NCI-H146 treated with DMSO at 0.1 percent for 48 hours (cell line): ENCODE measurements at regions not wholly inside any gene's neighbourhood (a gene's known extent, or its start where the extent isn't known, plus 50 kb on each side); places are given as distances from the start of the nearest gene placed in this dataset.

Experiments used
- DNase-seq: peaks from one replicate; lab custom pipeline; 2025; ENCODE audit not compliant: unreplicated experiment; lab: John Stamatoyannopoulos, UW

DNA sequence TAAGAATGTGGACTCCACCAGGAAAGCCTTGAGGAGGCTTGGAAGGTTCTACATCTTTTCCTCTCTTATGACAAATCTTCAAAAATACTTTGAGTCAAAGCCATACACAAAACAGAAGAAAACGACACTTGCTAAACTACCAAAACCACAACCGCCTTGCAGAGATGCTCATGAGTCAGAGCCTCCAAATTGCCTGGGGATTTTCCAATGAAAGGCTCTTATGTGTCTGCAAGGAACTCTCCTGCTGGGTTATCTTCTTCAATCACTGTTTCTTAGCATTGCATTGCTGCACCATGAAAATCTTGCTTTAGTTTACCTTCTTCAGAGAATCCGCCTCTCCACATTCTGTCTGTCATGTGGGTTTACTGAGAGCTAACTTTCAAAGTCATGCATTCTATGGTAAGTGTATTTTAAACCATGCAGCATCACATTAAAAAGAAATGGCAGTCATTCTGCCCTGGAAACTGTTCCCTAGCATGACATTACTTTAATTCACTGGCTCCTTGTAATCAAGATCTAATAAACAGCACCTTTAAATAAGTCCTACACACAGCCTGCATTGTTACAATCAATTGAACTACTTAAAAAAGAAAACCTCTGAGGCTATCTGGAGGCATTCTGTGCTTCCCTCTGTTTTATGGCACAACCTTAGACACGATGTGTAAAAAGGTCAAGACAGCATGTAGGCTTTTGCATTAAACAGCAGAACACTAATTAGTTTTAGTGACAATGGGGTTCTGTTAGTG is 210.0 kb upstream of the FOXD3 start:
- no peak for DNase-seq

DNA sequence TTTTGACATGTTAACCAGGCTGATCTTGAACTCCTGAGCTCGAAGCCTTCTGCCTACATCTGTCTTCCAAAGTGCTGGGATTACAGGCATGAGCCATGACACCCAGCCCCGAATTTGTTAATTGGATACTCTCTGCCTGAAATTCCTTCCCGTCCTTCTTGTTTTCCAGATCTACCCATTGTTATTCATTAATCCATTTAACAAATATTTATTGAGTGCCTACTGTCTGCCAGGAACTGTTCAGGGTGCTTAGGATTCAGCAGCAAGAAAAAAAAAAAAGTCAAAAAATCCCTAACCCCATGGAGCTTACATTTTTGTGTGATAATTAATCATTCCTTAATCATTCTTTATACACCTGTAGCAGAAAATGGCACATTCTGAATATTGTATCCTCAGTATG is 206.8 kb upstream of the FOXD3 start:
- DNase-seq: no peak

DNA sequence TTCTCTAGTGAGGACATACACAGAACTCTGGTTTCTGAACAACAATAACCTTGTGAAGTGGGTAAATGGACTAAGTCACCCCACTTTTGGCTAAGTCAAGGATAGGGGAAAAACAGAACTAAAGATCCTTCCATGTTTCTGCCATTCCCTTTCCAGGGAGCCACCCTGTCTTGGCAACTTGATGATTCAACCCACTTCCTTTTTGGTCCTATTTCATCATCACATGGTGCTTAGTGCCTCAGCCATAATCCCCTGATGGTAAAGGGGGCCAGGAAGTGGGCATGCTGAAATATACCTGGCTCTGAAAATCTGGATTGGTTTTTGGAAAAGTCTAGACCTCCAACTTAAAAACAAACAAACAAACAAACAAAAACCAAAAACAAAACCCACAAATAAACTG is 206.4 kb upstream of the FOXD3 start:
- no peak for DNase-seq

DNA sequence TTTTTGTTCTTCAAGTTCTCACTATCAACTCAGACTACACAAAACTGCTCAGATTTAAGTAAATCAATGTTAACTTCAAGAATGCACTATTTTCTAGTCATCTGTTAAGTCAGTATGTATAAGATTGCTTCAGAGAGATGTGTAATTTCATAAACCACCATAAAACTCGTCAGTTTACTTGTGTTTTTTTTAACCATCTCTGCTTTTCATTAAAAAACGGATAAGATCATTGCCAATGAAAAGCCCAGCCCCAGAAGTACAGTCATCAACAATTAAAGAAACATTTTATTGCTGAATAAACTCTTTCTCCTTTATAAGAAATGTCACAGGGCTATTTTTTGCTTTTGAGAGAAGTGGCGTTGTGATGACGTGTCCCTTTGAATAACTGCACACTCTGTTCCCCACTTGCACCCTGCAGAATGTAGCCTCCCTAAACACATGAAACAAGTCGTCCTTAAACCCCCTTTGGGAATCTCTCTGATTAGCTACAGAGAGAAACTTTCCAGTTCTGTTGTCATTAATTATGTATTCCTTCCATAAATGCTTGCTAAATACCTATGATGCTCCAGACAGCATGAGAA is 202.7 kb upstream of the FOXD3 start:
- no peak for DNase-seq

DNA sequence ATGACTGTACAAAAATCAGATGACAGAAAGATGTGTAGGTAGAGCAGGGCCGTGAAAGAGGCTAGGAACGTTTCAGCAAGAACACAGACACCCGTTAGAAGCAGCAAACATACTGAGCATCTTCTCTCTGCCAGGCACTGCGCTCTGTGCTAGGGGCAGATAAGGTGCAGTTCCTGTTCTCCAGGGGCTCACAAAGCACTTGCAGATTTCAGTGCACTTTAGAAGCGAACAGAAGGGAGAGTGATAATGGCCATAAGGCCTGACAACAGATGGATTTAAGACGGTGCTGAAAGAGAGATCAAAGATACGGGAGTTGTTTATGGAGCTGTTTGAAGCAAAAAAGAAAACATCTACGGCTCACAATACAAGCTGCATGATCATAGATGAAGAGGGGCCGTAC is 200.3 kb upstream of the FOXD3 start:
- DNase-seq: no peak

DNA sequence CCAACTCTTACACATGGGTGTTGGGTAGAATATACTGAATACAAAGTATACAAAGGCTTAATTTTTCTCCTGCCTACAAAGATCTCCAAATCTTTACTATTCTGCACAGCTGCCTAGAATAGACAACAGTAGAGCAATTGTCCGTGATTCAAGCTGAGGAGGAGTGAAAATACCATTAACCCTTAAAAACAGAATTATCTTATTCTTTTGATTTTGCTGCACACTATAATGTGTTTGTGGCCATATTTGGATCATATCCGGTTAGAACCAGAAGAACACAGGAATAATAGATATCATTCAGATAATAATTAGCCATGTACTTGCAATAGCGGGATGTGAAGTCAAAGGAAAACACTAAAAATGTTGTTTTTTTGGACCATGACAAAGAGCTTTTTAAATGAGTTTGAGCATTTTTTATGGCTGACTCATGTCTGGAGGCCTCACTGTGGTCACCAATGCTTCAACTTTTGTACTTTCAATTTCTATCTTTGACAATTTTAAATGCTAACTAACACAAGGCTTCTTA is 197.6 kb upstream of the FOXD3 start:
- DNase-seq: no peak

DNA sequence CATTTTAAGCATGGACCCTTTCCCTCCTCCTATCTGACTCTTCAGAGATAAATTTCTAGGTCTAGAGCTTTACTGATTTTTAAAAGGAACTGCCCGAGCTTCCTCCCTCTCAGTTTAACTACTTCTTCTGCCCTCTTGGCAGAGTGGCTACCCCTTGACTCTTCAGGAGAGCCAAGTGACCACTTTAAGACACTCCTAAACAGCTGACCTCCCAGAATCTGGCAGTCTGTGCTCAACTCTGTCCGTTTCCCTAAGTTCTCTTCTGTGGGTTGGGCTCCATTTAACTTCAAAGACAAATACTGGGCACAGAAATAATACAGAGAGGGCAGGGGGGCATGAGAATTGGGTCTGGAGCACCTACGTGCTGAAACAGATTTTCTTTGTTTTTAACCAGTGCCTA is 196.3 kb upstream of the FOXD3 start:
- DNase-seq: no peak

DNA sequence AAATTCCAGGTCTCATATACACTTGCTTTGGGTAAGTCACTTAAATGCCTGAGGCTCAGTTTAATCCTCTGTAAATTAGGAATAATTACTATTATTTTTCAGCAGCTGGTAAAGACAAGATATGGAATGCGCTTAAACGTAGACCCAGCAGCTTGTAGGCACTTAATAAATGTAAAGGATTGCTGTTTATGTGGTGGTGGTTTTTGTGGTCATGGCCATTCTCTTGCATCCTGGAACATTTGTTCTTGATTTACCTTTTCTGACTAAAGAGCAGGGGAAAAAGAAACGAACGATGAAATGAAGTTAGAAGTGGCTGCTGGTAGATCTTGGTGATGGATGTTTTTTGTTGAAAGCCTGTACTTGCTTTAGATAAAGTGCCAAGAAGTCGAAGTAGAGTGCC is 195.0 kb upstream of the FOXD3 start:
- no peak for DNase-seq

DNA sequence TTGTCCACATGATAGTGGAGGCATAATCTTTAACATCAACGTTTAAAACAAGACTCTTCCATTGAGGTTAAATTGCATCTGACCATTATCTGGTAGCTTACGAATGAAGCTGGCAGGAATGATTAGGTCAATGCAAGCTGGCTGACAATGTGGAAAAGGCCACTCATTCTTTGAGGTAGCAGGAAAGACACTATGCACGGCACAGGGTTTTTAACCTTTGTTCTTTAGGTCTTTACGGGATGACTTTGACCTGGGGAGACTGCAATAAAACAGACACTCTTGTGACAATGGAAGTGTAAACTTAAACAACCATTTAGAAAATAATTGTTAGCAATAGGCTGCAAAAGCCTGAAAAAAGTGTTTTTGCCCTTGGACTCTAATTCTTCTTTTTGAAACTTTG is 193.8 kb upstream of the FOXD3 start:
- no peak for DNase-seq

DNA sequence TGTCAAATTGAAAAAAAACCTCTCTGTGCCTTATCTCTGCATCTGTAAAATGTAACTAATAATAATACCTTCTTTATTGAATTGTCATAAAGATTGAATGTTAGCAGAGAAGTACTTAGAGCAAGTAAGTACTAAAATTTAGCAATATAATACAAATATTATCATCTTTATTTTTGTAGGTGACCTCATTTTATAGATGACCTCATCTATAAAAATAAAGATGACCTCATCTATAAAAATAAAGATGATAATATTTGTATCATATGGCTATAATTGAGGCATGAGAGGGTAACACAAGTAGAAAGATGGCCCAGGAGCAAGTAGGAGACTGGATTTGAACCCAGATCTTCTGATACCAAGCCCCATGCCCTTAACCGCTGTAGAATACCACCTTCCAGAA is 193.2 kb upstream of the FOXD3 start:
- DNase-seq: no peak

DNA sequence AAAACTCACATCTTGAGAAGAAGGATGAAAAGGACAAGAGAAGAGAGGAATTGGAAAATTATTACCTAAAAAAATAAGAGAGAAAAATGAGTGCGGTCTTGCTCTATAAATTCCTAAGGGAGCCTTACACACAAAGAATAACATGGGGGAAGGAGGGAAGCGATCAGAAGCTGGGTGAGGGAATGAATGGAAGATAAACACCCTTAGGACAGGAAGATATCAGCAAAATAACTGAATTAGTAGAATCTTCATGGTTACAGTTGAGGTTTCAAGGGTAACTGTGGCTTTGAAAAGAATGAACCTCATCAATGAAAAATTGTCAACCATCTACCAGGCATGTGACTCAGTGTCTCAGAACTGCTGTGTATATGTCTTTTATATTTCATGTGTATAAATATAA is 192.5 kb upstream of the FOXD3 start:
- DNase-seq: no peak

DNA sequence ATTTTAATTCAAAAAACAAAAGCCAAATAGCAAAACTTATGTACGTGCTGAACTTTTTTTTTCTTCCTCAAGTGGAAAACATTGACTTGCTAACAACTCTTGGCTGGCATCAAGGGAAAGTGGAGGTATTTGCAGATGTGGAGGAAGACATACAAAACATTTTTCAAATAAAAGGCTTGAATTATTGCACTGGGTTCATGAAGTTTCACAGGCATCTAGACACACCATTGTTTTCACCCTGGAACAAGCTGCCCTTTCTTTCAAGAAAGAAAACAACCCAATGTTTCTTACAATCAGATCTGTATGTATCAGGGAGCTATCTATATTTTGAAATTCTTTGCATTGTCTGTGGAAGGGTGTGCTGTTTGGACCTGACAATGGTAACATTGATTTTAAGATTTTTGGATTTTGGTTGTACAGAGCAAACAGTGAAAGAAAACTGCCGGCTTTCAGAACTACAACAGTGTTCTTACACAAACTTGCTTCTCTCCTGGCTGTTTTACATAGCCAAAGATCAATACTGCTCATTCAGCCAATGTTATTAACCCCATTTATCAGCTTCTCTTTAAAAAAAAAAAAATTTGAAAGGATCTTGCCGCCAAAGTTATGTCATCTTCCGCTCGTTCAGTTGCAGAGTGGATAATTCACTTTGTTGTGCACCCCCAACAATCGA is 187.7 kb upstream of the FOXD3 start:
- no peak for DNase-seq

DNA sequence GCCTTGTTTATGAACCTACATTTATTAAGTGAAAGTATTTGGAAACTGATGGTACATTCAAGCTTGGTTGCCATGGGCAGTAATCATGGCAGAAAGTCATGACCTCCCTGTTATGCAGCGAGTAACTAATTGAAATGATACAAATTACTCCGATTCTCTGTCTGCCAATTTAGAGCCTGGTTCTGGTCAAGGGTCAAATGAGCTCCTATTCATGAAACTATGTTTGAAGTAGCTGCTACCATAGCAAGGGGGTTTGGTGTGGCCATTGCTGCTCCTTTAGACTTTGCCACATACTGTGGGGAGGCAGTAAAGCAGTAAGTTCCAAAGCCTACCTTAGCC is 187.2 kb upstream of the FOXD3 start:
- DNase-seq: no peak

DNA sequence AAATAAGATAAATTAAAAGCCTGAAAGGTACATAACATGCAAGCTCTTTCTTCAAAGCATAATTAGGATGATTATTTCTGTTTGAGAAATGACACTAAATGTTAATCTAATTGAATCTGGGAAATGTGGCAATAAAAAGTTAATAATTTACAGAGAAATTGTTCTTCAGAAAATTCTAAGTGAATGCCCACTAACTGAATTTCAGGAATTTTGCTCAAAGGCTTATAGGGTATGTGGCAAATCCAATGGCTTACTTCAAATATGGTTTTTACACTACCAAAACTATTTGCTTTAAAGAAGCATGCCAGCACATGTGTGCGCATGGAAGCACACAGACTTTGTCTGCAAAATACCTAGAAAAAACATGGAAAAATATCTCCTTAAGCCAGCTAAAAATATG is 186.6 kb upstream of the FOXD3 start:
- no peak for DNase-seq

DNA sequence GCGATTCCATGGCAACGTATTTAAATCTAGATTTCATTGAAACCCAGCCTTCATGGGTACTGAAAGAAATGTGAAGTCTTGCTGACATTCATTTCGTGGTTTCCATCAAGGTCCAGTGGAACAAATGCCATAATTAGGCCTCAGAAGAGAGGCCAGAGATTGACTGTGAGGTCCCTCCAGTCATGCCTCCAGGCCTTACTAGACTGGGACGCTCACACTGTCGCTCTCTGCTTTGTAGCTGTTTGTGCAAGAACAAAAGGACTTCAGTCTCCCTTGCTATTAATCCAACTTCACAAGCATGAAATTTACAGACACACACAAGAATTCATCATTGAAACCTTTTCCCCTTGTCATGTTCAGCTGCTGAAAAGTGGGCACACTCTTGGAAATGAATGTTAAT is 180.4 kb upstream of the FOXD3 start:
- no peak for DNase-seq

DNA sequence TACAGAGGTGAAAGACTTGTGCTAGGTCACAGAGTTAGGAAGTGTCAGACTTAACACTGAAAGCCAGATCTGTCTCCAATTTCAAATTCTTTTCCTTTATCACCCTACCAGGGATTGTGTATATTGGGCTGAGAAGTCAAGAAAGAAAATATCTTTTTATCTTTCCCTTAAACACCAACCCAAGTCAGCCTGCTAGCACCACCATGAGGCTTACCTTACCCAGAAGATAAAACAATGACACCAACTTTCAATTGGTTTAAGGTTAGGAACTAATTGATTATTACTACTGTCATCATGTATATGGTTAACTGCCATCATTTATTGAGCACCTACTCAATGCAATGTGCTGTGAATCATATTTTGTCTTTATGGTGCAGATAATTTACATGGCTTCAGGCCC is 178.9 kb upstream of the FOXD3 start:
- no peak for DNase-seq

DNA sequence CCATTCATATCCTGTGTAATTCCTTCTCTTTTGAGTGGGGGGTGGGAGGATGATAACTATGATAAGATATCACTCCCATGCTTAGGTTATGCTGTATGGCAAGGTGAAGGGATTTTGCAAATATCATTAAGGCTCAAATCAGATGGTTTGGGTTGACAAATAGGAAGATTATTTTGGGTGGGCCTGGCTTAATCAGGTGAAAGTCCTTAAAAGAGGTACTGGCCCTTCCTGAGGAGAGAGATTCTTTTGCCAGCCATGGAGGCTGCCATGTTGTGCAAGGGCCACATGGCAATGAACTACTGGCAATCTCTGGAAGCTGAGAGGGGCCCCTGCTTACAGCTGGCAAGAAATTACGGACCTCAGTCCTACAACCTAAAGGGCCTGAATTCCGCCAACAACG is 174.6 kb upstream of the FOXD3 start:
- DNase-seq: no peak

DNA sequence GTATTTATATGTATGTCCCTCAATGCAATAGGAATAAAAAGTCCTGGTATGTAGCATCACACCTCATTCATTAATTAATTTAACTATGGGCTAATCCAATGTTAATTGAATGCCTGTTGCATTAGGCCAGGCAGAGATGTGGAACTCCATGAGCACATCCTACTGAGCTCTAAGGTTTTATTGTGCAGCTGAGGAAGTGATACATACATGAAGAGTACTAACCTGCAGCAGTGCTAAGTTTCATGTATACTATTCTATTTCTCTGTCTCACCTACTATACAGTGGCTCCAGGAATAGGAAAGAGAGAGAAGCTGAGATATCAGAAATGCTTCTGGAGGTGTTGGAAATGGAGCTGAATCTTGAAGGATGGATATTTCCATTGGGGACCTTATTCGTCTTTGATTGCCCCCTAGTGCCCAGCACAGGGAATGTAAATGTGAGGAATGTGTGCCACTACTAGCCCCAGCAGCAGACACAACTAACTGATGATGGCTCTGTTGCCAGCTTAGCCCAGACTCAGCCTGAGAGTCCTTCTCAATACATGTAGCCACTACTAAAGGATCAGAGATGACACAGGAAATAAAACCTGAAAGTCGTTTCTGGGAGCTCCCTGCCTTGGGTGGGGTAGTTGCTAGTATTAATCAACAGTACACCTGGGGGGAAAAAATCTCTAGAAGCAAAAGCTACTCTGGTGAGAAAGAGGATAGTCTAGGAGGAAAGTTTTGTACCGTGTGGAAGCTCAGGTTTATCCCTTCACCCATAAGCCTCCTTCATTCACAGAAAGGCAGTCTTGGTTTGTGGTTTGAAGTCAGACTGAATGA is 173.3 kb upstream of the FOXD3 start:
- DNase-seq: peak; percentile 24

DNA sequence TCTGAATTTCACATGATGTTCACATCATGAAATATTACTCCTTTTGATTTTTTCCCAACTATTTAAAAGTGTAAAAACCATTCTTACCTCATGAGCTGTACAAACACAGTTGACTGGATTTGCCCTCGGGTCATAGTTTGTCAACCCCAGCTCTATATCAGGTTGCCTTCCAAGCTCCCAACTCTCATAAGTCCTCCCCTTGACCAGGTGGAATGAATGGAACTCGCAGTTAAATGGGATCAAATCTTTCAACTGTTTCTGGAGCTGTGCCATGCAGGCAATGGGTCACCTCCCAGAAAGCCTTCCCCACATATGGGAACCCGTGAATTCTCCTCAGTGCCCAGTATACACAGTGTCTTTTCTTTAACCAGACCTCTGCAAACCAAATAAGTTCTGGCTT is 169.8 kb upstream of the FOXD3 start:
- DNase-seq: no peak

DNA sequence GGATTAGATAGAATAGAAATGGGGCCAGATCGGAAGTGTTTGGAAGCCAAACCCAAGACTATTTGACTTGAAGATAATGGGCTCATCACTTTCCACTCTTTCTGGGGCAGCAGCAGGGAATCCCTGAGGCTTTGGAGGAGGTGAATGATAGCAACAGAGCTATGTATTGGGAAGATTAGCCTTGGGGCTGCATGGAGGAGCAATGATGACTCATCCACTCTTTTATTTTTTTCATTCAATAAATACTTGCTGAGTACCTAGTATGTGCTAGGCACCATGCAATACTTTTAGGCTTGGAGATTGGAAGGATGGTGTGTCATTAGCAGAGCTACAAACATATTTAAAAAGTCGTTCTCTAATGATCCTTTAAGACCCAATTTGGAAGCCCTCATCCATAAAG is 166.9 kb upstream of the FOXD3 start:
- no peak for DNase-seq

DNA sequence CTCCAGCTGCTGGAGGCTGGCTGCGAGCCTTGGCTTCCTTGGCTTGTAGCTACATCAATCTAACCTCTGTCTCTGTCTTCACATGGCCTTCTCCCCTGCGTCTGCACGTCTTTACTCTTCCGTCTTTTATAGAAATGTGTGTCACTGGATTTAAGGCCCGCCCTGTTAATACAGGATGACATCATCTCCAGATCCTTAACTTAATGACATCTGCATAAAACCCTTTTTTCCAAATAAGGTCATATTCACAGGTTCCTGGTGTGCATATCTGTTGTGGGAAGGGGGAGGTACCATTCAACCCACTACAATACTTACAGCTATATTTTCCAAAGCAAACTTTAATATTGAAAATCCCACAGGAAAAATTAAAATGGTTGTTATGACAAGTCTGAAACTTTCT is 165.3 kb upstream of the FOXD3 start:
- no peak for DNase-seq

DNA sequence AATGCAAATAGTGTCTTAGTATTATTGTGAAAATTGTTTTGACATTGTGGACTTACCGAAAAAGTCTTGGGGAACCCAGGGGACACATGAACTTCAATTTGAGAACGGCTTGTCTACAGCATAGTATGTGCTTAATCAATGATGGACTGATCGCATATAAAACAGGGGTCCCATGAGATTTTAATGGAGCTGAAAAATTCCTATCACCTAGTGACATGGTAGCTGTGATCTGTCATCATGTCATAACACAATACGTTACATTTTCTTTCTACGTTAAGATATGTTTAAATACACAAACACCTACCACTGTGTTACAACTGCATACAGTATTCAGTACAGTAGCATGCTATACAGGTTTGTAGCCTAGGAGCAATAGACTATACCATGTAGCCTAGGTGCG is 153.3 kb upstream of the FOXD3 start:
- DNase-seq: no peak
